EL (cell line): ENCODE measurements at regions not wholly inside any gene's neighbourhood (a gene's known extent, or its start where the extent isn't known, plus 50 kb on each side); places are given as distances from the start of the nearest gene placed in this dataset.

Experiments used
- DNase-seq: peaks from one replicate; pipeline ENCODE4 v3.0.0-alpha.2; 2016

DNA sequence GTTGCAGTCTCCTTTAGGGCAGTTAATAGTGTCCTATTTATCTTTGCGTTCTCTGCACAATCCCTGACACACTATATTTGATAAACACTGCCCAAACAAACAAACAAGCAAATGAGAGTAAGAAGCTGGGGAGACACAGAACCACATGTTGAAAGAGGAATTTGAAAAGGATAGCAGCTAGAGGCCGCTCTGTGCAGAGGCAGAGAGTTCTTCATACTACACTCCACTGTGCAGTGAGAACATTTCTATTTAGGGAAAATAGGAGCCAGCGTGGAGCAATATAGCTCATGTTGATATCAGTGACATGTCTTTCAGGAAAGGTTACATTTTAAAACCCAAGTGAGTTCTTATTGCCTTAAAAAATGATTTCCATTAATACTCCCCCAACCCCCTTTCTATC, 140.3 kb upstream of the SEL1L start:
- DNase-seq: no peak

- DNase-seq: no peak
These were observed 142.7 kb upstream of the SEL1L start for GRCh38 chr14:81676395-81676794.

GRCh38 chr14:81676879-81677278, 143.2 kb upstream of the SEL1L start:
- no peak for DNase-seq

DNA sequence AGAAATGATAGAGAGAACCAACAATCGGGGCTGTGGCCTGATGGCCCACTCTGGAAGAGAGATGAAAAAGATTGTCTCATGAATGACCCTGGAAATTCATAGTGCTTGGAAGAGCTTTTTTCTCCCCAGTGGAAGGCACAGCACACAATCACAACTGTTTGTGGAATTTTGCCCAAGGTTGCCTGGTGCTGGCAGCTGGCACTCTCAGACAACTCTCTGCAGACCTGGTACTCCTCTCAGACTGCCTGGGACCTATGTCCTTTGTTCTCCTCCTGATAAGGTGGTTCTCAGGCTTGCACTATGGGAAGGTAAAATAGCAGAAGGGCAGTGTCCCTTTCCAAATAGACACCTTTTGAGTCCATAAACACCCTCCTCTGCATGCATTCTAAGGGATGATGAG, 144.1 kb upstream of the SEL1L start:
- no peak for DNase-seq

- no peak for DNase-seq
These were observed 145.6 kb upstream of the SEL1L start for GRCh38 chr14:81679226-81679625.

GRCh38 chr14:81681541-81681940, 147.9 kb upstream of the SEL1L start:
- DNase-seq: no peak

DNA sequence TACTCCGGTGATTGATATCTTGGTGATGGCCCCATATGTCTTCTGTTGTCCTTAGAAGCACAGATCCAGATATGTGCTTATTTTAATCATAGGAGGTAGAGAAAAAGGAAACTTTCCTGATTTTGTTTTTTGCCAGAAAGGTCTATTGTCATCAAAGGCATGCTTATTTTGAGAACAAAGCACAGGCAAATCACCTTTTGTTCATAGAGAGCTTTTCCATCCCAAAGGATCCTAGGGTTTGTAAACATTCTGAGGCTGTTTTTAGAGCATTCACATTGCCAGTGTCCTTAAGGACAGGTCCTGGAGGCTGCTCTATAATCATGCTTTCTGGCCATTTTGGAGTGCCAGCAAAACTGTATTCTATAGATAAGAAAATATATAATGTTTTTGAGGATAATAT, 148.5 kb upstream of the SEL1L start:
- DNase-seq: no peak

DNA sequence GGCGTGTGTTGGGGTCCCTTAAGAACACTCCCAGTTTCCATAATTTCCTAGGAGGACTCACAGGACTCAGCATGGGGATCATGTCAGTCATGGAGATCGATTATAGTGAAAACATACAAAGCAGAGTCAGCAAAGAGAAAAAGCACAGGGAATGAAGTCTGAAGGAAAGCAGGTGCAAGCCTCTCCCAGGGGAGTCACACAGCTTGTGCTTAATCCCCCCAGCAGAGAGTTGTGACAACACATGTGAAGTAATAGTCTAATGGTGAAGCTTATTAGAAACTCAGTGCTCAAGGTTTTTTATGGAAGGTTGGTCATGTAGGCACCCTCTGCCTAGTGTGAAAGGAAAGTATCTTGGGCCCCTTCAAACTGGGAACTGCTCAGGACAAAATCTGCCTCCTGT, 149.0 kb upstream of the SEL1L start:
- DNase-seq: no peak

DNA sequence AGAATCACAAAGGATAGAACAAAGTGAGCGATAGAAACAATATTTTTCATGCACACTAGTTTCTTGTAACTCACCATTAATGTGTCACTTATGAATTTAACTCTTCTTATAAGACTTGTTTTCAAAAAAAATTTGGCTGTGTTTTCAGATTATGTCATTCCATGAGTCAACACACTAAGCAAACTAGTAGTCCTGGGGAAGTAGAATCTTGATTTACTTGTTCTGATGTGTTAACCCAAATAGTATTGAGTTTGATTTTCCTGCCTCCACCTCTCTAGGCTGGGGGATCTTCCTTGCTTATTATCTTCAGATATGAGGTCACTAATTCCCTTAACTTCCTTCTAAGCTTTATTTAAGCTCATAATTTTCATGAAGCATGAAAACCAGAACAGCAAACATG, 151.0 kb upstream of the SEL1L start:
- no peak for DNase-seq

- DNase-seq: no peak
These were observed 152.9 kb upstream of the SEL1L start for GRCh38 chr14:81686512-81686911.

- no peak for DNase-seq
These were observed 158.3 kb upstream of the SEL1L start for GRCh38 chr14:81691931-81692330.

DNA sequence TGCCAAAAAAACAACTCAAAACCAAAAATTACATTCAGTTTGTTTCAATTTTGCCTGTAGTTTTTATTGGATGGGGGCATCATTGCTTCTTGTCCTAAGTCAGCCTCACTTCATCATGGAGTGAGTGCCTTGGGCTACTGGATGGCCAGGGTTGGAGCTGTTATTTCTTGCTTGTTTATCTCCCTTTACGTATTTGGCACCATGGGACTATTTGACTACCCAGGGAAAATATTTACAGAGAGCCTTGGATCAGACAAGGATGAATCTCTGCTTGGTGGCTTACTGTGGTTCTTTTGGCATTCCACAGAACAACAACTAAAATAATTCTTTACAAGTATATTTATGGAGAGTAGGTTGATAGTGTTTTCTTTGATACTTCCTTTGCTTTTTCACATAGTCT, 160.8 kb upstream of the SEL1L start:
- no peak for DNase-seq

DNA sequence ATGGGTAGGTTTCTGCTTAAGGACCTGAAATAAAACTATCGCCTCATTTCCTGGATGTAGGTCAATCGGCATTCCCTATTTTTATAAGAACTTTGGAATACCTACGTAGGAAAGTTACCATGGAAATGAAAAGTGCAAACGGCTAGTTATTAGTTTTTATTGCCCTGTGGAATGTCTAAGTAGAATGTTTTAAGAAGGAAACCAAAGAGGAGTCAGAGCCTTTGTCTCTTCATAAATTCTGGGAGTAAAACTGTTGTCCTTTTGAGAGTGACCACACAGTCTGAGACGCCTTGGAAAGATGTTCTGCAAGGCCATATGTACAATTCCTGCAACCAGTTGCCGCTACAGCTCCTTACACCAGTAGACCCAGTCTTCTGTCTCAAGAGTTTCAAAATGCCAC, 176.0 kb upstream of the SEL1L start:
- DNase-seq: no peak

DNA sequence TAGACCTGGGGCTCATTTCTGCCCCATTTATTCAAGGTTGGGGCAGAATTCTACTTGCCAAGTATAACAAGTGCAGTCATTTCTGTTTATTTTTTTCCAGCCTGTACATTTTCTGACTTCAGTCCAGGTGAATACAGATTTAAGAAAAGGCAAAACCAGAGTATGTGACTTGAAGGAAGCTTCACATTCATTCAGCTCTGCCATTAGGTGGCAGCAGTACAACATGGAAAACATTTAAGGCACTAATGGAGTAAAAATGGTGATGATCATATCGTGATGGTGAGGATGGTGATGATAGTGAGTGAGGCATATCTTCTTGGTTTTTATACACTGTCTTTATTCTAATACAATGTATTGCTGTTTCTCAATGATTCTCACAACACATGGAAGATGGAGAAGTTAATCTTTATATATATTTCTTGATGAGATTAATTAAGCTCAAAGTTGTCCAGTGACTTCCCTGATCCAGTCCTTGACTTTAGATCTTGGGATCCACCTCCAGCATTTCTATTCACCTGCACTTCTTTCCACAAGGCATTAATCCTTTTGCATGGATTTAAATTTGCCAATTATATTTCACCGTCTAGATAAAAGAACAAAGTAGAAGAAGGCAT, 176.7 kb upstream of the SEL1L start:
- peak; percentile 1 for DNase-seq

- no peak for DNase-seq
These were observed 182.1 kb upstream of the SEL1L start for GRCh38 chr14:81715731-81716130.

GRCh38 chr14:81716953-81717352, 183.3 kb upstream of the SEL1L start:
- DNase-seq: no peak

DNA sequence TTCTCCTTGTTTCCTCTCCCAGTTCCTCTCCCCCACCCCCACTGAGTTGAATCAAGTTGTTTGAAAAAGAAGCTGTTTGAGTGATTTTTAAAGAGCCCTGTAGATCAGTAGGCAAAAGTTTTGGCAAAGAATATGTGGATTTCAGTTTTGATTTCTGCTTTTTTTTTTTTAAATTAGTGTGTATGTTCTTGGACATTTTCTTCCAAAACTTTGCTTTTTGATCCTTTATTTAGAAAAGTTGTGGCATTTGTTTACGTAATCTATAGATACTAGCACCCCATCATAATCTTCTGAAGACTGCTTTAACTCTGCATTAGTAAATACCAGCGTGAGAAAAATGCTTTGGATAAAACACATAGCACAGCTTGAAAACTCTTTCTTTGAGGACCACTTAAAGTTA, 190.3 kb upstream of the SEL1L start:
- no peak for DNase-seq

DNA sequence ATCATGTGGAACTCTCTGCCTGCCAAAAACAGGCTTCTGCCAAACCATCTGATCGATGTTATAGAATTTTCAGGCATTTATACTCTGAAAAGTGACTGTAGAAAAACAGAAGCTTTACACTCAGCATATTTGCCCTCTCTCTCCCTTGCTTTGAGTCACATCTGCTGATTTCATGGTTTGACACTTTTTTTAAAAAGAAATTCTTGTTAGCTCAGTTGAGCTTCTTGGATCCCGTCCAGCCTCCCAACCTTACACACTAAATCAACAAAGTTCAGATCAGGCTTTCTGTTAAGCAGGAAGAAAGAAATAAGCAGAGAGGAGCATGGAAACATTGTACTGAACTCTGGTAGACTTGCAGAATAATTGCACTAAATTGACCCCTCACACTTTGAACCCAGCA, 193.6 kb upstream of the SEL1L start:
- DNase-seq: no peak

- no peak for DNase-seq
These were observed 194.8 kb upstream of the SEL1L start for GRCh38 chr14:81728447-81728846.

DNA sequence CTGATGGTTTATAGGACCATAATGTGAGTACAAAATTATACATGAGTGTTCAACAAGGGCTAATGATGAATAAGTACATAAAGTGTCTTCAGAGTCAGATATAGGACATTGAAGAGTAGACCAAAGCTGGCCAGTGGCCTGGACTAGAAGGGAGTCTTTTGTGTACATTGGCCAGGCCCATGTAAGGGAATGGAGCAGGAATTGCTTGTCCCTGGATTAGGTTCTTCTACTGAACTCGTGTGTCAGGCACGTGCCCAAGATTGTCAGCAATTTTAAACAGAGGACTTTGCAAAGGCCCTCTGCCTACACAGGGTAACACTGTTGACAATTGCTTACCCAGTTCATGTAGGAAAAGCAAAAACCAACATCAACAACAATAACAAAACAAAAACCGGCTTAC, 196.0 kb upstream of the SEL1L start:
- DNase-seq: no peak

DNA sequence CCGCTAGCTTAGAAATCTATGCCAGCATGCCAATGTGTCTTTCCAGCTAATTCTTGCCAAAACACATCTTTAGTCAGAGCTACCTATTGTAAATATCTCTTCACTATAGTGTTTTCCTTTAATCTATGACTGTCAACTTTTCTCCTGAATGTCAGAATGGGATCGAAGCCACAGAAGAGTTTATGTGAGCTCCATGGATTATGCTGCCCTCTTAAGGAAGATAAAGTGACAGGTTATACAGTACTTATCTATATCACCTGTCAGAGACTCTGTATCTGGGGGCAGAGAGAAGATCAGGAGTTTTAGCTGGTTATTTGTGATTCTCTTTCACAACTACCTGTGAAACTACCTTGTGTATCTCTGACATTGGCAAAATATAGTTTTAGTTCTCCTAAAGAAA, 204.3 kb upstream of the SEL1L start:
- DNase-seq: no peak

GRCh38 chr14:81738946-81739659, 205.4 kb upstream of the SEL1L start:
- no peak for DNase-seq

- DNase-seq: no peak
These were observed 210.0 kb upstream of the SEL1L start for GRCh38 chr14:81743605-81744004.

DNA sequence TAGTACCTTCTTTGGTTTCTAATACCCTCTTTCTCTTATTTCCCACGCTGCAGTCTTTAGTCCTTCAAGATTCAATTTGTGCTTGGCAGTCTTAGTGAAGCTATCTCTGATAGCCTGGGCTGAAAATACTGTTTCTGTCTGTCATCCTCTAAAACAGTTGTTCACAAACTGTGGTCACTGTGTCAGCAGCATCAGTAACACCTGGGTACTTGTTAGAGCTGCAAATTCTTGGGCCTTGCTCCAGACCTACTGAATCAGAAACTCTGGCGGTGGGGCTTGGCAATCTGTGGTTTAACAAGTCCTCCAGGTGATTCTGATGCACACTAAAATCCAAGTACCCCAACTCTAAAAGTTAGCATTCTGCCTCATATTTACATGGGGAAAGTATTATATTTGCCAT, 217.5 kb upstream of the SEL1L start:
- DNase-seq: no peak

- no peak for DNase-seq
These were observed 225.9 kb upstream of the SEL1L start for GRCh38 chr14:81759541-81759940.
